ENCODE measurements at regions not wholly inside any gene's neighbourhood (a gene's known extent, or its start where the extent isn't known, plus 50 kb on each side); places are given as distances from the start of the nearest gene placed in this dataset.
A peak's percentile ranks its signal among the peaks of the same experiment; 100 is the strongest.
"Not testable (repeated sequence)": the region's sequence is repeated elsewhere in the genome, so short reads cannot be mapped to it uniquely, and the experiment has no call there.

DNA sequence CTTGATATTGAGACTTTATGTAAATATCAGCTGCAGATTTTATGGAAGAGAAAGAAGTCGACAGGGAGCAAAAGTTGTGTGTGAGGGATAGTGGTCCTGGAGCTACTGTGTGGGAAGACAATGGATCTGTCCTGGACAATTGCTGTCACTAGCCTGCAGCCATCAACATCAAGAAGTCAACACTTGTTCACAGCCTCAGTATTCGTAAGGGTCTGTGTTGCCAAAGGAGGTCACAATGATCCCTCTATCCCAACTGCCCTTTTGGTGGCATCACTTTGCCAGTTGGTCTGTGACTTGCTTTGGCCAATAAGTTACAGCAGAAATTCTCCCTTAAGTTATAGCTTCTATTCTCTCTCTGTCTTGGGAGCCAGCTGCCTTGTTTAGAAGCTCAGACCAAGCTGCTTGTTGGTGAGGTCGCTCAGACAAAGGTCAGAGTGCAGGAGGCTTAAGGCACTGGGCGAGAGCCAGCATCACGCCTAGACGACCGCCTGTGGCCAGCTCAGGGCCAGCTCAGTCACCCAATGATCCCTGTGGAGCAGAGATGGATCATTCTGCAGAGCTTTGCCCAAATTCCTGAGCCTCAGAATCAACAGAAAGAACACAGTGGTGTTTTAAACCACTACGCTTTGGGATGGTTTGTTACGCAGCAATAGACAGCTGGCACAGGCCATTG is 134.9 kb downstream of the RHOU start:
- no peak for DNase-seq

DNA sequence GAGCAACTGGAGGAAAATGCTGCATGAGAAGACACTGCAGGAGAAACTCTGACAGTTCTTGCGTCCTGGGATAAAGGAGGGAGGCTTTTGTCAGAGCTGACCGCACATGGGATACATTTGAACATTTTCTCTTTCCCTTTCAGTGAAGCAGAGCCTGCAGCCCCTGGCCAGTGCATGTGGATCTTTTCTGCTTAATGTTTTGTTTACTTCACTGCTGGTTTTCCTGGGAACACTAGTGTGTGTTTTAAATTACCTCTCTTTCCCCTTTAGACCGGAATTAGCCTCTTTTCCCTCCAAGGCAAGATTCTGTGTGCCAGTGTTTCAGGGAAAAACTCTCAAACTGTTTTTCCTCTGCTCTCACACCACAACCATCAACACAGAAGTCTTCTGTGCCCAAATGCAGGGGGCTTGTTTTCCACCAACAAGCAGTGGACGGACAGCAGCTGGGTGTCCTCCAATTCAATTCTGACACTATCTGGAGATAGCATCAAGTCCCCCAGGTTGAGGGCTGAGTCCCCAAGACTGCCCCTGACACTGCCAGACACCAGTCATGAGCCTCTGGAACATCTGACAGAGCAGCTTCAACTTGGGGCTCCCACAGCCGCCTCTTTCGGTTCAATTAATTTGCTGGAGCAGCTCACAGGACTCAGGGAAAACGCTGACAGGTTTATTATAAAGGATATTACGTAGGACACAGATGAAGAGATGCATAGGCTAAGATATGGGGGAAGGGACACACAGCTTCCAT is 136.2 kb downstream of the RHOU start:
- no peak for DNase-seq

- no peak for DNase-seq
These were observed 136.8 kb downstream of the RHOU start for GRCh38 chr1:228872080-228872479.

GRCh38 chr1:228873709-228874108 is 138.4 kb downstream of the RHOU start:
- DNase-seq = no peak

GRCh38 chr1:228875741-228876140 is 140.5 kb downstream of the RHOU start:
- DNase-seq = no peak

GRCh38 chr1:228876187-228876586 is 140.9 kb downstream of the RHOU start:
- DNase-seq = no peak

GRCh38 chr1:228879164-228879563 is 143.9 kb downstream of the RHOU start:
- DNase-seq = no peak

DNA sequence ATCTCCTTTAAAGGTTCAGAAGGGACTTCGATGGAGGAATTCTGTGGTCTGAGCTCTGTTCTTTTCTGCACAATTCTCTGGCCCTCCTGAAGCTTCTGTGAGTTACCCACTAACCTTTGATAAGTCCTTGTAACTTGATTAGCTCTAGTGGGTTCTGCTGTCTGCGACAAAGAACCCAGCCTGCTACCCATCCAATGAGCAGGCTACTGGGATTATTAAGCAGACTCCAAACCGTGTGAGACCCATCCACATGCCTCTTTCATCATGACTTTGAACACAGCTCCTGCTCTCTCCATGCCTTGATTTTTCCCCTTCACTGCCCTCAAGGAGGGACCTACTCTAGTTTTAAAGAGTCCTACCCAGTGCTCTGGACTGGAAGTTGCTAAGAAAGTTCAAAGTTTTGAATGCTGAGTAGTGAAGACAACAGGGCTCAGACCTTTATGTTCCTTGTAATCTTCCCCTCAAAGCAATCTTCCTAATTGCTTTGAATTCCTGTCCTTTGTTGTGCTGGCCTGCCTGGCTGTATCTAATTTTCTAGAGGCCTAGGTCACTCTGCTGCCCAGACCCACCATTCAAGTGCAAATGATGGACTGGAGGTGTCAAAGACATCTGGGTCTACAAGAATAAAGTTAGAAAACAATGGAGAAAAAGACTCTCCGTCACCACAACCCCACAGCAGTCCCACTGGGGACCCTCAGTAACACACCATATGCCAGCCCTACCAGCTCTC is 146.9 kb downstream of the RHOU start:
- DNase-seq = no peak

DNA sequence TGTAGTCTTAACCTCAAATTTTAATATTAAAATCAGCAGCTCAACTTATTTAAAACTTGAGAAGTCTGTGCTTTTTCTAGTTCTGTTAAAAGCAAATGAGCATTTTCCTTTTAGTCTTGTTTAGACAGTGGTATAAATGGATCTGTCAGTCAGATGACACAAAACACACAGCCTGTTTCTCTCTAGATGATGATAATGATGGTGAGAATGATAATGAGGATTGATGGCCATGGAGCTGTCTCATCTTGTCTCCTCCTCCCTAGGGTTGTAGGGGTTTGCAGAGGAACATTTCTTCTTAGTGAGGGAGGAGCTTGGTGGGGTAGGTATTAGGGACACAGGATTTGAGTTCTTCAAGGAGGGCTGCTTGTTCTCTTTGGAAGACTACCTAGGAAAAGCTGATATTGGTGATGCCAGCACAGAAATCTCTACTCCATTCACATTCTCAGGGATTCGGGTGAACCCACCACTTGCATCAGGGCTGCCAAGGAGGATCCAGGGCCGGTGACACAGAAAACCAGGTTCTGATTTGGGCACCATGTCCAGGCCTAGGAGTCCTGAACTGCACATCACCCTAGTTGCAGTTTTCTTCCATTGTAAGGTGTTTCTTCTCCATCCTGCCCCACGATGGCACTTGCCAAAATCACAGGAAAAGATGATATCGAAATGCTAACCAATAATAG is 147.6 kb downstream of the RHOU start:
- DNase-seq = no peak

DNA sequence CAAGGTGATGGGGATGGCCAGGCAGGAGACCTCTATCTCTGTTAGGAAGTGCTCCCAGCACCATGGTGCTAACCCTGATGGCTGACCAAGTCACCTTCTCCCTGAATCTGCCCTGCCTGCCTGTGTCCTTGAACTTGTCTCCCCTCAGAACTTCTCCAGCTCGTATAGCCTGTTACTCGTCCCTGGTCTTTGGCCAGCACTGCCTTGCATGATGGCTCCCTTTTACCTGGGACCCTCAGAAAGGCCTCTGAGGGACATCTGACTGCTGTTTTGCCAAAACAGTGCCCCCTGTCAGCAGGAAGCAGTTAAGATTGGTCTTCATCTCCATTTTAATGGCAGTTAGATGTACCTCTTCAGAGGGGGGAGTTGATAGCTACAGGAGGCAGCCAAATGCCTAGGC is 148.3 kb downstream of the RHOU start:
- no peak for DNase-seq

- no peak for DNase-seq
These were observed 148.9 kb downstream of the RHOU start for GRCh38 chr1:228884196-228884595.

- DNase-seq = no peak
These were observed 149.6 kb downstream of the RHOU start for GRCh38 chr1:228884615-228885566.

DNA sequence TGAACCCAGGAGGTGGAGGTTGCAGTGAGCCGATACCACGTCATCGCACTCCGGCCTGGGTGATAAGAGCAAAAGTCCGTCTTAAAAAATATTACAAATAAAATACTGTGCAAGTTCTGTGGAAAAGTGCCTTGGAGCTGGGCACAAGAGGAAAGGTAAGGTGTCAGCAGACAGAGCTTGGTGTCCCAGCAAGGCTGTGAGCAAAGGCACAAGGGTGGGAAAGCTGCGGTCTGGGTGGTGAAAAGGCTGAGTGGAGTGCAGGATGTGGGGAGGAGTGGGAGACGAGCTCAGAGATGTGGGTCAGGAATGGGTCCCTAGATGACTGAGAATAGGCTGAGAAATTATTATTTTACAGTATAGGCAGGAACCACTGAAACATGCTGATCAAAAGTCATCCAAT is 150.6 kb downstream of the RHOU start:
- no peak for DNase-seq

GRCh38 chr1:228887101-228887500 is 151.8 kb downstream of the RHOU start:
- no peak for DNase-seq

DNA sequence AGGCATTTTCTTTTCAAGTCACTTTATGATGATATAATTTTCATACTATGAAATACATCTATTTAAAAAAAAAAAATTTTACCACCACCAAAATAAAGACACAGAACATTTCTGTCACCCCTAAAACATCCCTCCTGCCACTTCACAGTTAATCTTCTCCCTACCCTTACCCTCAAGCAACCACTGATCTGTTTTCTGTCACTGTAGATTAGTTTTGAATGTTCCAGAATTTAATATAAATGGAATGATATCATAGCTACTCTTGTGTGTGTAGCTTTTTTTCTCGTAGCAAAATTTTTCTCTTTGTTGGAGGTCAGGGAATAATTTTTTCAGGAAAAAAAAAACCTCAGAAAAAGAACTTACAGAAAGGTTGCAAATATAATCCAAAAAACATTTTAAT is 152.7 kb downstream of the RHOU start:
- DNase-seq = no peak

DNA sequence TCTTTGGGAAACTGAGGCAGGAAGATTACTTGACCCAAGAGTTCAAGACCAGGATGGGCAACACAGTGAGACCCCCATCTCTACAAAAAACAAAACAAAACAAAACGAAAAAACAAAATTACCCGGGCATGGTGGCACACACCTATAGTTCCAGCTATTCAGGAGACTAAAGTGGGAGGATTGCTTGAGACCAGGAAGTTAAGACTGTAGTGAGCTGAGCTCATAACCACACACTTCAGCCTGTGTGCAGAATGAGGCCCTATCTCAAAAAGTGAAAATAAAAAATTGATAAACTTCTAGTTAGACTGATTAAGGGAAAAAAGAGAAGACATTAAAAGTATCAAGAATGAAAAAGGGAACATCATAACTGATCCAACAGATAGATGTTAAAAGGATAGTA is 154.0 kb downstream of the RHOU start:
- DNase-seq = no peak

- no peak for DNase-seq
These were observed 156.2 kb downstream of the RHOU start for GRCh38 chr1:228891272-228892034.

DNA sequence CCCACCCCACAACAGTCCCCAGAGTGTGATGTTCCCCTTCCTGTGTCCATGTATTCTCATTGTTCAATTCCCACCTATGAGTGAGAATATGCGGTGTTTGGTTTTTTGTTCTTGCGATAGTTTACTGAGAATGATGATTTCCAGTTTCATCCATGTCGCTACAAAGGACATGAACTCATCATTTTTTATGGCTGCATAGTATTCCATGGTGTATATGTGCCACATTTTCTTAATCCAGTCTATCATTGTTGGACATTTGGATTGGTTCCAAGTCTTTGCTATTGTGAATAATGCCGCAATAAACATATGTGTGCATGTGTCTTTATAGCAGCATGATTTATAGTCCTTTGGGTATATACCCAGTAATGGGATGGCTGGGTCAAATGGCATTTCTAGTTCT is 156.9 kb downstream of the RHOU start:
- not testable (repeated sequence) for DNase-seq

GRCh38 chr1:228894442-228894989 is 159.2 kb downstream of the RHOU start:
- no peak for DNase-seq

GRCh38 chr1:228897901-228898300 is 162.6 kb downstream of the RHOU start:
- DNase-seq = no peak

GRCh38 chr1:228898582-228898992 is 163.3 kb downstream of the RHOU start:
- peak; percentile 48 to 73 for DNase-seq

Data from AML-193 (cell line).